HEK293T (cell line): ENCODE measurements at regions not wholly inside any gene's neighbourhood (a gene's known extent, or its start where the extent isn't known, plus 50 kb on each side); places are given as distances from the start of the nearest gene placed in this dataset.

ENCODE experiments used
- ARNT ChIP-seq: fragments of 450-650 bp; IDR thresholded peaks from 2 replicates; pipeline ENCODE4 v1.6.1; 2017; ENCODE audit warnings: mild to moderate bottlenecking
- BHLHE40 ChIP-seq: fragments of 450-650 bp; IDR thresholded peaks from 2 replicates; pipeline ENCODE4 v1.6.1; 2016; ENCODE audit warnings: mild to moderate bottlenecking, moderate library complexity, borderline replicate concordance
- CTBP1 ChIP-seq: fragments of 450-650 bp; IDR thresholded peaks from 2 replicates; pipeline ENCODE4 v1.6.1; 2016; ENCODE audit warnings: borderline replicate concordance
- ELF4 ChIP-seq: fragments of 450-650 bp; IDR thresholded peaks from 2 replicates; pipeline ENCODE4 v1.6.1; 2017; ENCODE audit warnings: antibody characterized with exemption
- FOXA1 ChIP-seq: fragments of 450-650 bp; IDR thresholded peaks from 2 replicates; pipeline ENCODE4 v1.6.1; 2016; ENCODE audit warnings: mild to moderate bottlenecking
- FOXK2 ChIP-seq: fragments of 450-650 bp; IDR thresholded peaks from 2 replicates; pipeline ENCODE4 v1.6.1; 2016; ENCODE audit warnings: mild to moderate bottlenecking
- FOXM1 ChIP-seq: fragments of 450-650 bp; IDR thresholded peaks from 2 replicates; pipeline ENCODE4 v1.6.1; 2017; ENCODE audit warnings: mild to moderate bottlenecking, borderline replicate concordance
- HDGF ChIP-seq: fragments of 450-650 bp; IDR thresholded peaks from 2 replicates; pipeline ENCODE4 v1.6.1; 2017; ENCODE audit warnings: antibody characterized with exemption, borderline replicate concordance
- NFRKB ChIP-seq: fragments of 450-650 bp; IDR thresholded peaks from 2 replicates; pipeline ENCODE4 v1.6.1; 2016; ENCODE audit warnings: mild to moderate bottlenecking, moderate library complexity
- SP1 ChIP-seq: fragments of 450-650 bp; IDR thresholded peaks from 2 replicates; pipeline ENCODE4 v1.6.1; 2017
- SUZ12 ChIP-seq: fragments of 450-650 bp; IDR thresholded peaks from 2 replicates; pipeline ENCODE4 v1.6.1; 2016; ENCODE audit warnings: mild to moderate bottlenecking
- TARDBP ChIP-seq: fragments of 450-650 bp; IDR thresholded peaks from 2 replicates; pipeline ENCODE4 v1.6.1; 2016
- TF ChIP-seq, protein P1 (sequence below): fragments of 450-650 bp; IDR thresholded peaks from 2 replicates; pipeline ENCODE4 v1.6.1; 2016

DNA sequence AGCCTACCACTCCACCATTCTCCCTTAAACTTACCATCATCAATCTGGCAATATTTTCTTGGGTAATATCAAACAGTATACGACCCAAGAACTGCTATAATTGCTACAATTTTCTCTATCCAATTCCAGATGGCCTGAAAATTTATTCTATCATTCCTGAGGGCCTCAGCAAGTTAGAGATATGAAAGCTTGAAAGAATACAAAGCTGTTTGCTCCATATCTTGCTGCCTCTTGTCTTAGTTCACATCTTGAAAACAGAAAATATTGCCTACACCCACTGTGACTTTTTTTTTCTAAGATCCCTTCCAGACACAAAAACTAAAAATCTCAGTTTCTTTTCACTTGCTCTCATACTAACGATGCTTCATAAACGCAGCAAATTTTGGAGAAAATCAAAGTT lies 898.9 kb downstream of the OTOL1 start:
- no peak for TF ChIP-seq ARNT
- no peak for TF ChIP-seq NFRKB
- TF ChIP-seq ELF4, result no peak
- no peak for TF ChIP-seq FOXA1
- no peak for TF ChIP-seq SUZ12
- TF ChIP-seq TARDBP, result no peak
- TF ChIP-seq FOXK2, result no peak
- no peak for TF ChIP-seq SP1
- no peak for TF ChIP-seq HDGF
- TF ChIP-seq BHLHE40, result no peak
- TF ChIP-seq, protein P1, sequence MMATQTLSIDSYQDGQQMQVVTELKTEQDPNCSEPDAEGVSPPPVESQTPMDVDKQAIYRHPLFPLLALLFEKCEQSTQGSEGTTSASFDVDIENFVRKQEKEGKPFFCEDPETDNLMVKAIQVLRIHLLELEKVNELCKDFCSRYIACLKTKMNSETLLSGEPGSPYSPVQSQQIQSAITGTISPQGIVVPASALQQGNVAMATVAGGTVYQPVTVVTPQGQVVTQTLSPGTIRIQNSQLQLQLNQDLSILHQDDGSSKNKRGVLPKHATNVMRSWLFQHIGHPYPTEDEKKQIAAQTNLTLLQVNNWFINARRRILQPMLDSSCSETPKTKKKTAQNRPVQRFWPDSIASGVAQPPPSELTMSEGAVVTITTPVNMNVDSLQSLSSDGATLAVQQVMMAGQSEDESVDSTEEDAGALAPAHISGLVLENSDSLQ, result no peak
- no peak for TF ChIP-seq FOXM1
- no peak for TF ChIP-seq CTBP1
